Activated naive CD4-positive, alpha-beta T cell treated with Interleukin-2 at 50 U/mL for 16 hours (primary cell): ENCODE measurements at regions not wholly inside any gene's neighbourhood (a gene's known extent, or its start where the extent isn't known, plus 50 kb on each side); places are given as distances from the start of the nearest gene placed in this dataset.

ENCODE experiments used
- DNase-seq: peaks from one replicate; pipeline ENCODE4 v3.0.0-alpha.2; 2020

DNA sequence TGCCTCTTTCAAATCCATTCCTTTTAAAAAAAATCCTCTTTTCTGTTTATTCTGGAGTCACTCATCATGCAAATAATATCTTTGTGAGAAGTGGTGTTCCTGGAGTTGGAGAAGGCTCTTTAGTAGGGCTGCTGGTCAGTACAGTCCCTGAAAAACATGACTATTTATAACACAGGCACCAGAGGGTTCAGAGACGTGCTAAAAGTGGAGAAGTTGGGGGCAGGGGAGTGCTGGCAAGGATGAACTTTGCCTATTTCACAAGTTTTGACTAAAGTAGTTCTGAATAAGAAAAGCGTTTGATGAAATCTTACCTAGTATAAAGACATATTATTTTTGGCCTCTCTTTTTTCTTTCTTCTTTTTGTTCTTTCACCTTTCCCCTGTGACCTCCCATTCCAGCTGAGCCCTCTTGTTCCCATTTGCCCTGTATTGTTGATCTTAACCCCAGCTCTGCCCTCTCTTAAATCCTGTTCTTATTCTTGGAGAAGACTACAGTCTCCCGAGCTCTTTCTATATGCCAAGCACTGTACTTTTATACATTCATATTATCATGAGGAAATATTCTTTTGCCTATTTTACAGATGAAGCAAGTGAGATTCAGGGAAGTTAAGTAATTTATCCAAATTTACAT lies 129.1 kb downstream of the TM9SF2 start:
- DNase-seq = no peak

DNA sequence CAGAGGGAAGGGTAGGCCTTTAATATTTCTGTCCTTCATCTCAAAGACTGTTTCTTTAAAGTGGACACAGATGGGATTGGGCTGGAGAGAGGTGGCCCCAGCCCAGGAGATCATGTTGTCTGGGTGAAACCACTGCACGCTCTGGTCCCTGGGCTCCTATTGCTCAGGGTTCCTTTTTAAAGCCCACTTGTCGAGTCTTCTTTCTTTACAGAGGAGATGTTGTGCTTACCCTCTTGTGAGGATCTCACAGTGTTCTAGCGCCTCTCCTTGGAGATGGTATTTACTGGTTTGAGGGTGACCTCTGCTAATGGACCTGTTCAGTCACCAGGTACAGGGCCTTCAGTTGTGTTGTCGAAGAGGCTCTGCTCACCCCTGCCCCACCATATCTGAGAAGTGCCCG lies 128.4 kb downstream of the TM9SF2 start:
- DNase-seq = no peak

DNA sequence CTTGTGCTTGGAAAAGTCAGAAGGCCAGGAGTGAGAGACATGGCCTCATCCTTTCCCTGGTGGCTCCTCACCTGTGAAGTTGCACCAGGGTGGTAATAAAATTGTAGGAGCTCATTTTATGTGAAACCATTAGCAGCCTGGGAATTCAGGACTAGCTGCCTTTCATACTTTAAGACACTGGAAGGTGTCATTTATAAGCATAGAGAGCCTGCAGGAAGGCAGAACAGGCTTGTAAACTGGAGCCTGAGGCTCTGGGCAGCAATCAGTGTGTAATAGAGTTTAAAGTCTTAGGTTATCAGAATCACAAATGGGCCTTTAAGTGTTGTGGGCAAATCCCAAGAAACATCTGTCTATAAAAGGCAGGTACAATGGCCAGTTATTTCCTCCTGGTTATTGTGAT lies 127.2 kb downstream of the TM9SF2 start:
- DNase-seq = no peak

- no peak for DNase-seq
These were observed 125.3 kb downstream of the TM9SF2 start for GRCh38 chr13:99626461-99627082.

DNA sequence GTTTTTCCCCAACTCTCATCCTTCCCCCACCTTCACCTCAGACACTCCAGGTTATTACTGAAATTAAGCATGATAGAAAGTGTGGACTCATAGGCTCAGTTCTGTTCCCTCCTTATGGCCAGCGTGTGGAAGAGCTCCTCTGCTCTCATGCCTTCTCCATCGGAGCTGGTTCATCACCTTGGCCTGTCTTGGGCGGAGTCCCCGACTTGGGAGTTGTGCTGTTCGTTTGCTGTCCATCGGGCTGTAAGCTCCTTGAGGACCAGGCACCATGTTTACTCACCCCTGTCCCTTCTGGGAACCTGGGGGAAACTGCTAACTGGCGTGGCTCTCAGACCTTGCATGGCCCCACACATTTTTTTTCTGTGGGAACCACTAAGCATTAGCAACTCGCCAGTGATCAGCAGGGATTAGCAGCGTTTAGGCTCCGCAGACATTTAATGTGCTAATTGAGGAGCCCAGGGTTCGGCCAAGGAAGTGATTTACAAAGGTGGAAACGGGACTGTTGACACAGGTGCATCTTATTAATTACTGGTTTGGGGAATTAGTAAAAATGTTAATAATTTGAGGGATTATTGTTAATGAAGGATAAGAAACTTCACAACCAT lies 123.8 kb downstream of the TM9SF2 start:
- DNase-seq = no peak

DNA sequence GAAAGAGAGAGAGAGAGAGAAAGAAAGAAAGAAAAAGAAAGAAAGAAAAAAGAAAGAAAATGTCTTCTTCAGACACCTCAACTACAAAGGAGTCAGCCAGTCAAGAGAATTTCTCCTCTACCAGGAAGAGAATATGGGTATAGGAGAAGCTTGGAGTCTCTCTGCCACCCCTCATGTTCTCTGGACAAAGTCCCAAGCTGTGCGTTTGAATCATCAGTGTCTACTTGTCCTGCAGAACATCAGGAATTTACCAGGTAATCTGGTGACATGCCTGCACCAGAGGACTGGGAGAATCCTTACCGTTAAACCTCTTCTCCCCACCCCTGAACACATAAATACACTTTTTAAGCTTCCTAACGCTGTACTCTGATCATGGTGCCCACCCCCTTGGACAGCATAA lies 119.5 kb downstream of the TM9SF2 start:
- no peak for DNase-seq

GRCh38 chr13:99619207-99619606 lies 117.9 kb downstream of the TM9SF2 start:
- DNase-seq = no peak

DNA sequence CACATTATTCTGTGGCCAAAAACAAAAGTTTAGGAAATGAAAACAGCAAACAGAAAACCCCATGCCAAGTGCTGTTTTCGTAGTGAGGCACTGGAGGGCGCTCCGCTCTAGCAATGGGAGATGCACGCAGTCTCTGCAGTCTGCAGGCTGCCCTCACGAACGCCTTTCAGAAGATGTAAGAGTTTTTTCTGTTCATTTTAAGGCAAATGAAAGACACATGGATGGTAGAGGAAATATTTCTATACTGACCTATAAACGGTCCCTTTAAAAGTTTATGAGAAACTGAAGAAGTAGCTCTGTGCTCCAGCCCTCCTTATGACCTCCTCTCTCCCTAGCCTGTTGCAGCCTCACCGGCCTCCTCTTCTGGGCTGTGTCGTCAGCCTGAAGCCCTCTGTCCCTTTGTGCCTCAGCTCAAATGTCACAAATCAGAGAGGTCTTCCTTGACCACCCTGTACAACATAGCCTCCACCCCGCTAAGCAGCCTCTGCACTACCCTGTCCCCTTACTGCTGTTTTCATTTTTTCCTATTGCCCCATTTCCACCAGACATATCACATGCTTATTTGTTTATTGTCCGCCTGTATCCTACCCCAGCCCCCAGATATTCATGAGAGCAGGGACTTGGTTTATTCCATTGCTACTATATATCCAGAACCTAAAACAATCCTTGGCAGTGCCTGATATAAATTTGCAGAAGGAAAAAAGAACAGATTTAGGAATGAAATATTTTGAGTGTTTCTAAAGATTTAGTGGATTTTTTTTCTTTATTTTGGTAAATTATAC lies 116.4 kb downstream of the TM9SF2 start:
- no peak for DNase-seq

GRCh38 chr13:99614465-99614885 lies 113.2 kb downstream of the TM9SF2 start:
- DNase-seq = peak; percentile 8
